Sigmoid colon (tissue), 3 donors: ENCODE measurements at regions not wholly inside any gene's neighbourhood (a gene's known extent, or its start where the extent isn't known, plus 50 kb on each side); places are given as distances from the start of the nearest gene placed in this dataset.

Experiments used
- CTCF ChIP-seq, 4 experiments: fragments of 450-650 bp in 3 of 4; fragments of 200-600 bp in 1 of 4; IDR thresholded peaks; one replicate each; pipeline ENCODE4 v1.5.1; 2016 to 2019; ENCODE audit warnings: antibody characterized with exemption in 4 of 4, mild to moderate bottlenecking in 3 of 4, moderate library complexity in 2 of 4
- POLR2A ChIP-seq, 2 donors: fragments of 450-650 bp; IDR thresholded peaks; one replicate each; pipeline ENCODE4 v1.6.1; 2016; ENCODE audit warnings: antibody characterized with exemption in 2 of 2, mild to moderate bottlenecking in 2 of 2, moderate library complexity in 2 of 2

GRCh38 chr13:84358601-84359000 lies 476.3 kb upstream of the SLITRK1 start:
- TF ChIP-seq CTCF (IDR thresholded peaks at IDR 0.05) (no peak), POLR2A (IDR thresholded peaks at IDR 0.05) (no peak)
